CD4-positive, alpha-beta T cell treated with Interleukin-17A for 1 hour (primary cell): ENCODE measurements at regions not wholly inside any gene's neighbourhood (a gene's known extent, or its start where the extent isn't known, plus 50 kb on each side); places are given as distances from the start of the nearest gene placed in this dataset.
"Not testable (repeated sequence)": the region's sequence is repeated elsewhere in the genome, so short reads cannot be mapped to it uniquely, and the experiment has no call there.

ENCODE experiments used
- DNase-seq: peaks from one replicate; pipeline ENCODE4 v3.0.0-alpha.2; 2020

- no peak for DNase-seq
Measured at GRCh38 chr5:67732921-67733320, 482.6 kb upstream of the PIK3R1 start.

- DNase-seq, result no peak
Measured at GRCh38 chr5:67732471-67732870, 483.1 kb upstream of the PIK3R1 start.

GRCh38 chr5:67731886-67732285, 483.7 kb upstream of the PIK3R1 start:
- no peak for DNase-seq

- no peak for DNase-seq
Measured at GRCh38 chr5:67730917-67731474, 484.6 kb upstream of the PIK3R1 start.

GRCh38 chr5:67728326-67728890, 487.1 kb upstream of the PIK3R1 start:
- no peak for DNase-seq

- no peak for DNase-seq
Measured at GRCh38 chr5:67725604-67726003, 490.0 kb upstream of the PIK3R1 start.

- no peak for DNase-seq
Measured at GRCh38 chr5:67724412-67725135, 491.0 kb upstream of the PIK3R1 start.

- DNase-seq, result no peak
Measured at GRCh38 chr5:67723873-67724272, 491.7 kb upstream of the PIK3R1 start.

GRCh38 chr5:67722582-67722981, 493.0 kb upstream of the PIK3R1 start:
- DNase-seq, result not testable (repeated sequence)

GRCh38 chr5:67720162-67720772, 495.3 kb upstream of the PIK3R1 start:
- DNase-seq, result no peak

GRCh38 chr5:67702008-67702407, 505.4 kb upstream of the CD180 start:
- DNase-seq, result no peak

- DNase-seq, result no peak
Measured at GRCh38 chr5:67699560-67699959, 503.0 kb upstream of the CD180 start.

GRCh38 chr5:67696446-67696845, 499.8 kb upstream of the CD180 start:
- no peak for DNase-seq

- DNase-seq, result no peak
Measured at GRCh38 chr5:67695369-67695768, 498.8 kb upstream of the CD180 start.

GRCh38 chr5:67694810-67695191, 498.2 kb upstream of the CD180 start:
- DNase-seq, result no peak

- no peak for DNase-seq
Measured at GRCh38 chr5:67693956-67694809, 497.6 kb upstream of the CD180 start.

GRCh38 chr5:67686746-67687145, 490.1 kb upstream of the CD180 start:
- no peak for DNase-seq

- DNase-seq, result no peak
Measured at GRCh38 chr5:67681703-67682102, 485.1 kb upstream of the CD180 start.

- DNase-seq, result no peak
Measured at GRCh38 chr5:67680099-67680498, 483.5 kb upstream of the CD180 start.

GRCh38 chr5:67679184-67679841, 482.7 kb upstream of the CD180 start:
- no peak for DNase-seq

GRCh38 chr5:67678594-67678993, 482.0 kb upstream of the CD180 start:
- no peak for DNase-seq

GRCh38 chr5:67677422-67677970, 480.9 kb upstream of the CD180 start:
- no peak for DNase-seq
